ENCODE measurements at regions not wholly inside any gene's neighbourhood (a gene's known extent, or its start where the extent isn't known, plus 50 kb on each side); places are given as distances from the start of the nearest gene placed in this dataset.

GRCh38 chr20:4532772-4533171 is 153.5 kb upstream of the PRNP start:
- Histone ChIP-seq H3K9ac (ENCODE audit: control insufficient read depth, insufficient read depth, low read length) (no peak overlapping the region), H3K9me3 (replicated peaks; ENCODE audit: control insufficient read depth, insufficient read depth, low read length) (no peaks in the 10 kb centered on the region), H4K20me1 (ENCODE audit: control insufficient read depth, insufficient read depth) (no peaks in the 10 kb centered on the region), H3K4me1 (ENCODE audit: control insufficient read depth, insufficient read depth, low read length) (no peaks in the 10 kb centered on the region), H3K27me3 (replicated peaks in 1 of 2; ENCODE audit: control insufficient read depth in 2 of 2, insufficient read depth in 2 of 2, low read length in 1 of 2) (no peaks in the 10 kb centered on the region), H3K79me2 (ENCODE audit: control insufficient read depth, insufficient read depth, low read length) (no peaks in the 10 kb centered on the region), H3K36me3 (ENCODE audit: control insufficient read depth in 2 of 2, insufficient read depth in 2 of 2, low read length in 1 of 2) (no peaks in the 10 kb centered on the region), H3K27ac (ENCODE audit: control insufficient read depth, insufficient read depth) (no peak overlapping the region), H2AFZ (ENCODE audit: control insufficient read depth, low read depth, low read length) (no peak overlapping the region), H3K4me3 (no peak overlapping the region), H3K4me2 (ENCODE audit: control insufficient read depth, insufficient read depth) (no peak overlapping the region)
- DNase-seq (ENCODE audit: low read depth, low spot score), result no peak
- FAIRE-seq, result no peak
- RAD21 ChIA-PET (ENCODE audit: unreplicated experiment), result no interaction called here
- CTCF ChIA-PET, result interaction anchor here (0.6 to 0.7 kb wide), 2 partner anchors 75 to 315 kb away, joined by 3 read pairs; no protein-coding TSS in a partner anchor
- in situ Hi-C loops (cut with MboI), result no loop called here
- intact Hi-C loops (cut with micrococcal nuclease; ENCODE audit: unreplicated experiment), result no loop called here
- ATAC-seq, result no peak
- TF ChIP-seq ASH2L (IDR thresholded peaks at IDR 0.05; ENCODE audit: borderline replicate concordance, low read depth) (no peak), ZNF24 (IDR thresholded peaks at IDR 0.05) (no peak), JUND (IDR thresholded peaks at IDR 0.05; ENCODE audit: low read depth, low read length) (no peak), SIX5 (IDR thresholded peaks at IDR 0.05; ENCODE audit: low read depth, low read length, severe bottlenecking) (no peak), RAD21 (IDR thresholded peaks at IDR 0.05; ENCODE audit: insufficient read depth, low read depth, low read length) (no peak), SPI1 (IDR thresholded peaks at IDR 0.05; ENCODE audit: borderline replicate concordance, insufficient read depth, low read depth, low read length) (no peak)
- TF ChIP-seq, protein P1, sequence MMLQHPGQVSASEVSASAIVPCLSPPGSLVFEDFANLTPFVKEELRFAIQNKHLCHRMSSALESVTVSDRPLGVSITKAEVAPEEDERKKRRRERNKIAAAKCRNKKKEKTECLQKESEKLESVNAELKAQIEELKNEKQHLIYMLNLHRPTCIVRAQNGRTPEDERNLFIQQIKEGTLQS (IDR thresholded peaks at IDR 0.05; ENCODE audit: borderline replicate concordance, extremely low read depth, low read depth, low read length), result no peak
- WGBS (ENCODE audit: insufficient coverage, insufficient replicate concordance, low lambda C conversion rate, missing lambda C conversion rate), result 0% methylated on average over 1 of the region's 1 CpG
- SMC1A ChIA-PET (ENCODE audit: uncharacterized antibody, unreplicated experiment), result interaction anchor here (0.7 kb wide), 1 partner anchor 327 kb away, joined by 5 read pairs; no protein-coding TSS in a partner anchor
- POLR2A ChIA-PET, result no interaction called here
- no TSS peak for BruUV-seq (replicated peaks)

GRCh38 chr20:4524792-4525191 is 161.5 kb upstream of the PRNP start:
- H3K4me3 ChIP-seq, result no peak overlapping the region
- TF ChIP-seq CBX5 (IDR thresholded peaks at IDR 0.05; ENCODE audit: low read depth) (no peak), NR2C2 (IDR thresholded peaks at IDR 0.05; ENCODE audit: borderline replicate concordance, control insufficient read depth, insufficient read length, low read depth) (no peak), CBX3 (IDR thresholded peaks at IDR 0.05; ENCODE audit: borderline replicate concordance, low read depth) (no peak), POLR2AphosphoS2 (IDR thresholded peaks at IDR 0.05; ENCODE audit: low read depth, low read length) (no peak), YBX1 (IDR thresholded peaks at IDR 0.05) (no peak)
- RAD21 ChIA-PET (ENCODE audit: unreplicated experiment), result no interaction called here
- intact Hi-C loops (cut with micrococcal nuclease; ENCODE audit: unreplicated experiment), result no loop called here
- H3K27me3 ChIP-seq (replicated peaks in 1 of 2; ENCODE audit: control insufficient read depth in 2 of 2, insufficient read depth in 2 of 2, low read length in 1 of 2), result no peaks in the 10 kb centered on the region
- no peaks in the 10 kb centered on the region for H3K4me1 ChIP-seq (ENCODE audit: control insufficient read depth, insufficient read depth, low read length)
- no peaks in the 10 kb centered on the region for H3K36me3 ChIP-seq (ENCODE audit: control insufficient read depth in 2 of 2, insufficient read depth in 2 of 2, low read length in 1 of 2)
- no peaks in the 10 kb centered on the region for H4K20me1 ChIP-seq (ENCODE audit: control insufficient read depth, insufficient read depth)
- no TSS peak for BruUV-seq (replicated peaks)
- no peak for DNase-seq (ENCODE audit: low read depth, low spot score)
- 86% methylated on average over 1 of the region's 1 CpG for WGBS (ENCODE audit: insufficient coverage, insufficient replicate concordance, low lambda C conversion rate, missing lambda C conversion rate)
- H3K27ac ChIP-seq (ENCODE audit: control insufficient read depth, insufficient read depth), result no peak overlapping the region
- H3K9ac ChIP-seq (ENCODE audit: control insufficient read depth, insufficient read depth, low read length), result no peak overlapping the region
- H3K9me3 ChIP-seq (replicated peaks; ENCODE audit: control insufficient read depth, insufficient read depth, low read length), result no peaks in the 10 kb centered on the region
- no peak overlapping the region for H3K4me2 ChIP-seq (ENCODE audit: control insufficient read depth, insufficient read depth)
- in situ Hi-C loops (cut with MboI), result no loop called here
- CTCF ChIA-PET, result no interaction called here
- SMC1A ChIA-PET (ENCODE audit: uncharacterized antibody, unreplicated experiment), result no interaction called here
- POLR2A ChIA-PET, result no interaction called here
- H2AFZ ChIP-seq (ENCODE audit: control insufficient read depth, low read depth, low read length), result no peak overlapping the region
- no peak for ATAC-seq
- H3K79me2 ChIP-seq (ENCODE audit: control insufficient read depth, insufficient read depth, low read length), result no peaks in the 10 kb centered on the region
- no peak for FAIRE-seq

Data from GM12878 (cell line).